Fibroblast of gingiva (primary cell): ENCODE measurements at regions not wholly inside any gene's neighbourhood (a gene's known extent, or its start where the extent isn't known, plus 50 kb on each side); places are given as distances from the start of the nearest gene placed in this dataset.
A peak's percentile ranks its signal among the peaks of the same experiment; 100 is the strongest.
"Not testable (repeated sequence)": the region's sequence is repeated elsewhere in the genome, so short reads cannot be mapped to it uniquely, and the experiment has no call there.

ENCODE experiments used
- DNase-seq: peaks from one replicate; pipeline ENCODE4 v3.0.0-alpha.2; 2011; ENCODE audit warnings: low read depth

- DNase-seq, result no peak
Observed at GRCh38 chr10:35783305-35783838, 141.3 kb upstream of the FZD8 start.

DNA sequence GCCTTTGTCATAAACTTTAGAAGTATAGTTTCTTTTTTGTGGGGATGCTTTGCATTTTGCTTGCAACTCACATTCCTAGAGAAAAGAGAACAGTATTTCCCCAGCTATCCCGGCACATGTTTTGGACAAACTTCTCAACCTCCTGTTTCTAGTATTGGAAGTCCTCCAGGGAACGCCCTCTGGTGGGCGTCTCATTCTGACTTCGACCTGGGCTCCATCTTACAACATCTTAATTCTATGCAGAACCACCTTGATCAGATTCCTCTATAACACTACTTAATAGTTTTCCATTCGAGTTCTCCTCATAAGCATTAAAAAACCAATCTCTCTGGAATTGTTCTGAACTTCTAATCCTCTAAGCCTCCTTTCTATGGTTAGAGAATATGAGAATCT, 139.5 kb upstream of the FZD8 start:
- no peak for DNase-seq

DNA sequence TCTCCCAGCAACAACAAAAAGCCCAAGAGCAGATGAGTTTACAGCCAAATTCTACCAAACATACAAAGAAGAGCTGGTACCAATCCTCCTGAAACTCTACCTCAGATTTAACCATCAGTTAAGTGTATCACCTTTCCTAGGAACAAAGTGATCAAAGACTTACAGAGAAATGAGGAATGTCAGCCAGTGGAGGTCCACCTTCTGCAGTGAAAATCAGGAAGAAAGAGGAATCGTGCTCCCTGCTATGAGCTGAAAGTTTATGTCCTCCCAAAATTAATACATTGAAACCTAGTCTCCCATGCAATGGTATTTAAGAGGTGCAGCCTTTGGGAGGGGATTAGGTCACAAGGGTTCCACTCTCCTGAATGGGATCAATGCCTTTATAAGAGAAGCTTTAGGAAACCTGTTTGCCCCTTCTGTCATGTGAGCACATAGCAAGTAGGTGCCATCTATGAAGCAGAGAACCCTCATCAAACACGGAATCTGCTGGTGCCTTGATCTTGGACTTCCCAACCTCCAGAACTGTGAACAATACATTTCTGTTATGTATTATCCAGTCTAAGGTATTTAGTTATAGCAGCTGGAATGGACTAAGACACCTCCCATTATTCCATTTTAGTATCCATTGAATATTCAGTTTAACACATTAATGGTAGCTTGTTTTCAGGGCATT, 139.0 kb upstream of the FZD8 start:
- no peak for DNase-seq

- DNase-seq, result no peak
Observed at GRCh38 chr10:35778306-35778705, 136.2 kb upstream of the FZD8 start.

DNA sequence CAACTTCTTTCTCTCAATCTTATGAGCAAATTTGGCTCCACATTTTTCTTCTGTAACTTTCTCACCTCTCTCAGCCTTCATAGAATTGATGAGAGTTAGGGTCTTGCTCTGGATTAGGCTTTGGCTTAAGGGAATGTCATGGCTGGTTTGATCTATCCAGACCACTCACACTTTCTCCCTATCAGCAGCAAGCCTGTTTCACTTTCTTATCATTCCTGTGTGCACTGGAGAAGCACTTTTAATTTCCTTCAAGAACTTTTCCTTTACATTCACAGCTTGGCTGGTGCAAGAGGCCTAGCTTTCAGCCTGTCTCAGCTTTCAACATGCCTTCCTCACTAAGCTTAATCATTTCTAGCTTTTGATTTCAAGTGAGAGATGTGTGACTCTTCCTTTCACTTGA, 134.5 kb upstream of the FZD8 start:
- not testable (repeated sequence) for DNase-seq

- DNase-seq, result no peak
Observed at GRCh38 chr10:35774109-35774508, 132.0 kb upstream of the FZD8 start.

- no peak for DNase-seq
Observed at GRCh38 chr10:35770817-35771355, 128.8 kb upstream of the FZD8 start.

DNA sequence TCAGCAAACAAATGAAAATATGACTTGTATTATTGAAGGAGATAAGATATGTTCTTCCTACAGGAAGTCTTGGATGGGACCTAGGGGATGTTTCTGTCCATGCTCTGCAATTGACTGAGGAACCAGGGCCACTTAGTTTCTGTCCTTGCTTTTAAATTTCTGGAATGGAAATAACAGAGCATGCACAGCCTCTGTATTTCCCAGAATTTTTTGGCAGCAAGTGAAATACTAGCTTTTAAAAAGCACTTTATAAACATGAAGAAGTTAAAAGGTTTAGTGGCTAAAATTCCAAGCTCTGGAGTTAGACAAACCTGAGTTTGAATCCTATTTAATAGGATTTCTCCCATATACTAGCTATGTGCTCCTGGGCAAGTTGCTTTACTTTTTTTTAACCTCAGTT, 127.7 kb upstream of the FZD8 start:
- no peak for DNase-seq

- no peak for DNase-seq
Observed at GRCh38 chr10:35768731-35769130, 126.6 kb upstream of the FZD8 start.

DNA sequence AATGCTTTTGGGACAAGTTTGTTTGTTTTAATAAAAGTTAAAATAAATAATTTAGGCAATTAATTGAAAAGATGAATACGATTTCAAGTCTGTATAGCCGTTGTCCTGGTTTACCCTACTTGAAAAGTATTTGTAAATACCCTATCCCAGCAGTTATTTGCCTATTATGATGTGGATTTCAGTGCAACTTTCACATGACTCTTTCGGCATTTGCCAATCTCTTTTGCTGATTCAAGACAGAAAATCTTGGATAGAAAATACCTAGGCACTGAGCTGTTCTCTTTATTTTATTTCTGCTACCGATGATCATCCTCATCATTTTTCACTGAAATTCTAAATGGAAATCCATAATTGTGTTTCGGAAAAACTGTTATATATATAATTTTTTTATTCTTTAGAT, 125.9 kb upstream of the FZD8 start:
- DNase-seq, result no peak

- no peak for DNase-seq
Observed at GRCh38 chr10:35765996-35766395, 123.9 kb upstream of the FZD8 start.

- no peak for DNase-seq
Observed at GRCh38 chr10:35765066-35765527, 123.0 kb upstream of the FZD8 start.

- no peak for DNase-seq
Observed at GRCh38 chr10:35762311-35763030, 120.4 kb upstream of the FZD8 start.

DNA sequence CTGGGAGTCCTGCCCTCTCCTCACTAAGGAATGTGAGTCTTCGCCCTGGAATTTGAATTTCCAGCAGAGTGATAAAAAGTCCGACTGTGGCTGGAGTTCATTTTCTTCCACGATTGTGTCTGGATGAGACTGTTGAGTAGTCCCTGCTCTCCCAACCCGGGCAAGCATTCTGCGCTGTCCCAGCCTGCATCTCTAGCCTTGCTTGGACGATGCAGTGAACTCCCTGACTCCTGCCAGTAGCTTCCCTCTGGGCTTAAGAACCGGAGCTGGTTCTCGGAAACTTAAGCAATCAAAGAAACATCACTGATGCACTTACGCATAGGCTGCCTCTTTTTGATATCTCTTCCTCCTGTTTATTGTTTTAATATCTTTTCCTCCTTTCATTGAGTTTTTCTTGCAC, 116.0 kb upstream of the FZD8 start:
- no peak for DNase-seq

DNA sequence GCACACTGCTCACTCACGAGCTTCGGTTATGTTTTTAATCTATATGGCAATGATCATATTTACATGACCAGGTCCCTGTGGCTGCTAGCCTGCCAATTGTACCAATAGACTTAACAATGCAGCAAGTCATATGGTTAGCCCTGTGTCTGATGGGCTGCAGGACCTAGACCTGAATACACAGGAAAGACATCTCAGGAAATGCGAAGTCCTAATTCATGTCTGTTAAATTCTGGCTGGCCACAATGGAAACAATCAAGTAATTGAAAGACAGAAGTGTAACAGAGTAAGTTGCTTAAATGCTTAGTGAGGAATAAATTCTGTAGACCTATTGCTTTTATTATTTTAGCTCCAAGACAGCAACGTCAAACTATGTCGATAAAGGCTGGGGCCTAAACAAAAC, 112.4 kb upstream of the FZD8 start:
- DNase-seq, result no peak

DNA sequence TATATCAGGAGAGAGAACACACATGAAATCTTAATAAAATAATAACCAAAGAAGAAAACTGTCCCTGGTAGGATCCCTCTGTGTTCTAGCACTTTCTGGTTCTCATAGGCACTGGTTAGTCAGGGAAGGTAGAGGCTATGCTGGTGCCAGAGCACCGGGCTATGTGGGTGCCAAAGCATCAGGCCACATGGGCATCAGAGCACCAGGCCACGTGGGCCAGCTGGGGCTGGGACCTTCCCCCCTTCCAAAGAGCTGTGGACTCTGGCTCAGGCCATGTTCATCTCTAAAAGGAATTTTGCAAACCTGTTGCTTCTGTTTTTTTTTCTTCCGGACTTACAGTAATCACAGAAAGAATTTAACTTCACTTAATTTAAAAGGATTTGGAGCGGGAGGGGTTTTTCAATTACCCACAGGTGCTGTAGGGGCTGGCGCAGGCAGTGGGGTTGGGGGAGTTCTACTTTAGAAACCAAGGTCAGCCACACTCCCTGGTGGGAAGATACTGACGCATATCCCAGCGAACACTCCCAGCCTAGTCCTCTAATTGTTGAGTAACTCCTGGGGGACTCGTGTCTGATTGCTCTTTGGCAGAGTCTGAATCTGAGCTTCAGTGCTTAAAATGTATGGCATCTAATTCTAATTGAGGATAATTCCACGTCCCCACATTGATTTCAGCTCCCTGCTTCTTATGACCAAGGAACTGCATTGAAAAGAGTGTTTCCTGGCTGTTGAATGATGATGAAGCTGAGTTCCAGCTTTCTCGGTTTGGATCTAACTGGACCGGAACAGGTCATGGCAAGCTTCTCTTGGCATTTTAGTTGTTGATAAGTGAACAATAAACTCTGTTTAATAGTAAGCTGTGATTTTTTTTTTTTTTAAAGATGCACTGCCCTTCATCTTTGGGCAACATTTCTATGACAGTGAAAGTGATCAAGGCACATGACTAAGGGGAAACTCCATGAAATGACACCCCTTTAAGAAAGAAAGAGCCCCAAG, 110.7 kb upstream of the FZD8 start:
- peak; percentile 47 for DNase-seq

DNA sequence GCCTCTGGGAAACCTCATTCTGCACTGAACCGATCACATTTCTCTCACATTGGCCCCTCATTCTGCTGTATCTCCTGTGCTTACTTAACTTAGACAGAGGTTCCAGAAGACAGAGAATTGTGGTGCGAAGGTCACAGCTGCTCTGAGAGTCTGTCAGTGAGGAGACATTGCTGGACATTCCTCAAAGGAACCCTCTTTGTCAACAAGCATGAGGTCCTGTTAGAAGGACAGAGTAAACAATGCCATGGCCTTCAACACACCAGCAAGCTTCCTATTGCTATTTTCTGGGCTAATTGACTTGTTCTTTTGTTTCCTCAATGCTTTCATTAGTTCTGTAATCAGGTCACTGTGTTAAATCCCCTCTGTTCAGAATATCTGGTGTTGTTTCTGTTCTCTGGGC, 109.3 kb upstream of the FZD8 start:
- no peak for DNase-seq

- DNase-seq, result no peak
Observed at GRCh38 chr10:35749230-35749629, 107.1 kb upstream of the FZD8 start.

- no peak for DNase-seq
Observed at GRCh38 chr10:35745617-35746403, 103.7 kb upstream of the FZD8 start.

- no peak for DNase-seq
Observed at GRCh38 chr10:35743851-35744250, 101.8 kb upstream of the FZD8 start.

GRCh38 chr10:35743351-35743750, 101.3 kb upstream of the FZD8 start:
- DNase-seq, result no peak
